Fibroblast of villous mesenchyme (primary cell): ENCODE measurements at regions not wholly inside any gene's neighbourhood (a gene's known extent, or its start where the extent isn't known, plus 50 kb on each side); places are given as distances from the start of the nearest gene placed in this dataset.

Source experiments
- DNase-seq: peaks from one replicate; pipeline ENCODE4 v3.0.0-alpha.2; 2010; ENCODE audit warnings: low read depth
- H3K4me3 ChIP-seq: 2 replicates; pipeline ENCODE4 v1.5.1; 2011; ENCODE audit warnings: low read depth, mild to moderate bottlenecking, low read length
- TF ChIP-seq, protein P1 (sequence below): IDR thresholded peaks from 2 replicates; pipeline ENCODE4 v1.5.1; 2012; ENCODE audit warnings: low read depth, mild to moderate bottlenecking, low read length; ENCODE audit not compliant: insufficient read depth

DNA sequence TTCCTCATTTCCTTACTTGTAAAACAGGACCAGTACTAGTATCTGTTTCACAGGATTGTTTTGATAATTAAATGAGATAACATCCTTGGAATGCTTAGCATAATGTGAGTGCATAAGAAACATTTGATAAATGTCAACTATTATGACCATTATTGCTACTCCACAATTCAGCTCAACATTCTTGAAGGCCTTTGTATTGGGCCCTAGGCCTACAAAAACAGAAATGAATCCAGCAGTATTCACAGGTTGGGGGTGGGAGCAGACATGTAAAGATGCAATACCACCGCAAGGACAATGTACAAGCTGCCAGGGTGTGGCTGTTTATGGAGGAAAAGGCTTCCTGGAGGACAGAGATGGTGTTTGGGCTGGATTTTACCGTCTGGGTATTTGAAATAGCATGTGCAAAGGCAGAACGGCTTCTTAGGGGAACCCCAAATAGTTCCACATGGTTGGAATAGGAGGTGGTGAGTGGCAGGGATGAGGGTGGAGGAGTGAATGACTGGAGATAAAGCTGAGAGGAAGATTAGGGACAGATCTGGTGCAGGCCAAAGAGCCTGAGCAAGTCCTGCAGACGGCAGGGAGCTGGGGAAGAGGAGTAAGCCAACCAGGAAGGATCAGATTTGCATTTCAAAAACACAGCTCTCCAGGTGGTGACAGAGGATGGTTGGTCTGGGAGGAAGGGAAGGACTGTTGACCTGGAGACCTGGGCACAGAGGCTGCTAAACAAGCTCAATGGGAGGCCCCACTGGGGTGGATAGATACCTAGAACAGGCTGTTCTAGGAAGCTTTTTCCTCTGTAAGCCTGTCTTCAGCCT, 57.0 kb upstream of the EPB41L1 start:
- no peak for DNase-seq
- TF ChIP-seq, protein P1, sequence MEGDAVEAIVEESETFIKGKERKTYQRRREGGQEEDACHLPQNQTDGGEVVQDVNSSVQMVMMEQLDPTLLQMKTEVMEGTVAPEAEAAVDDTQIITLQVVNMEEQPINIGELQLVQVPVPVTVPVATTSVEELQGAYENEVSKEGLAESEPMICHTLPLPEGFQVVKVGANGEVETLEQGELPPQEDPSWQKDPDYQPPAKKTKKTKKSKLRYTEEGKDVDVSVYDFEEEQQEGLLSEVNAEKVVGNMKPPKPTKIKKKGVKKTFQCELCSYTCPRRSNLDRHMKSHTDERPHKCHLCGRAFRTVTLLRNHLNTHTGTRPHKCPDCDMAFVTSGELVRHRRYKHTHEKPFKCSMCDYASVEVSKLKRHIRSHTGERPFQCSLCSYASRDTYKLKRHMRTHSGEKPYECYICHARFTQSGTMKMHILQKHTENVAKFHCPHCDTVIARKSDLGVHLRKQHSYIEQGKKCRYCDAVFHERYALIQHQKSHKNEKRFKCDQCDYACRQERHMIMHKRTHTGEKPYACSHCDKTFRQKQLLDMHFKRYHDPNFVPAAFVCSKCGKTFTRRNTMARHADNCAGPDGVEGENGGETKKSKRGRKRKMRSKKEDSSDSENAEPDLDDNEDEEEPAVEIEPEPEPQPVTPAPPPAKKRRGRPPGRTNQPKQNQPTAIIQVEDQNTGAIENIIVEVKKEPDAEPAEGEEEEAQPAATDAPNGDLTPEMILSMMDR: no peak
- H3K4me3 ChIP-seq: no peak overlapping the region

DNA sequence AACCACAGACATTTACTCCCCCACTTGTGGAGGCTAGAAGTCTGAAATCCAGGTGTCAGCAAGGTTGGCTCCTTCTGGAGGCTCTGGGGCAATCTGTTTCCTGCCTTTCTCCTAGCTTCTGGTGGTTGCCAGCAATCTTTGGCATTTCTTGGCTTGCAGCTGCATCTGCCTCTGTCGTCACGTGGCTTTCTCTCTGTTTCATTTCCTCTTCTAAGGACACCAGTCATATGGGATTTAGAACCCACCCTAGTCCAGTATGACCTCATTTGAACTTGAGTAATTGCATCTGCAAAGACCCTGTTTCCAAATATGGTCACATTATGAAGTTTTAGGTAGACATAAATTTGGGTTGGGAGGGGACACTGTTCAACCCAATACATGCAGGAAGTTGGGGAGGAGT, 56.2 kb upstream of the EPB41L1 start:
- DNase-seq: peak; percentile 47
- no peak overlapping the region for H3K4me3 ChIP-seq
- TF ChIP-seq, protein P1: no peak

DNA sequence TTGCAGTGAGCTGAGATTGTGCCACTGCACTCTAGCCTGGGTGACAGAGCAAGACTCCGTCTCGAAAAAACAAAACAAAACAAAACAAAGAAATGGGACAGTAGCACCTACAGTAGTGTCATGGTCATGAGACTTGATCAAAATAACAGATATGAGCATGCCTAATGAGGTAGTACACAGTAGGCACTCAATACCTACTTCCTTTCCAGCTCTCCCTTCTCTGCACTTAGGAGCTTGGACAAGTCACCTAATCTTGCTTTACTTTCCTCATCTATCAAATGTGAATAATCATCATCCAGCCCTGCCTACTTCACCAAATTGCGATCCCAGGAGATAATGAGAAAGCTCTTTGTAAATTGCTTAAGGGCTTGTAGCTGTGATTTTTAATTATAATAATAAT, 55.4 kb upstream of the EPB41L1 start:
- DNase-seq: no peak
- TF ChIP-seq, protein P1: no peak
- no peak overlapping the region for H3K4me3 ChIP-seq

DNA sequence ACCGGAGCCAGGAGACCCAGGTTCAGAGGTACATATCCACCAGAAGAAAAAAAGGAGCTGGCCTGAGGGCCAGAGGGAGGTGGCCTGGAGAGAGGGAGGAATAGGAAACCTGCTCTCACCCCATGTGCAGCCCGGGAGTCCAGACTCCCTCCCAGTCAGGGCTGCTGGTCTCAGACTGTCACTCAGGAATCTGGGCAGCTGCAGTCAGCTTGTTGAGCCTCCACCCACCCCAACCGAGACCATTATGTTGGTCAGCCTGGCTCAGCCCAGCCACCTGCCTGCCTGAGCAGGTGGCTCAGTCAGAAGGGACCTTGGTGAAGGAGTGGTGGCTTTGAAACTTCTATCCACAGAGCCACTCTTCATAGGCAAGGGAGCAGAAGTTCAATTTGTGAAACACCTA, 53.3 kb upstream of the EPB41L1 start:
- TF ChIP-seq, protein P1: no peak
- H3K4me3 ChIP-seq: no peak overlapping the region
- no peak for DNase-seq

DNA sequence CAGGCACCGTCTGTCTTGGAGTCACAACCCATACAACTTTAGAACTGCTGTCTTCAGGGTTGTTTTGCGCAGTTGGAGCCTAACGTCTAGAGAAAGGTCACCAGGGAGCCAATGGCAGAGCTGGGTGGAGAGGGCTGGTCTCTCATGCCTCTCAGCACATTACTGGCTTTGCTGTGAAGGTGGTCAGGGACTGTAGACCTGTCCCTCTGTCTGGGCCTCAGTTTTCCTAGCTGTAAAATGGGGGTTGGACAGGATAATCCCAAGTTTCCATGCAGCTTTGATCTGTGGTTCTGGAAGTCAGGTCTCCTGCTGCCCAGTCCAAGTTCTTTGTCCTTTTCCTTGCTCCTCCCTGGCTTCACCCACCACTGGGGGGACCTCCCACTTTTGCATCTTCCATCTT, 52.2 kb upstream of the EPB41L1 start:
- H3K4me3 ChIP-seq: no peak overlapping the region
- TF ChIP-seq, protein P1: no peak
- DNase-seq: no peak

DNA sequence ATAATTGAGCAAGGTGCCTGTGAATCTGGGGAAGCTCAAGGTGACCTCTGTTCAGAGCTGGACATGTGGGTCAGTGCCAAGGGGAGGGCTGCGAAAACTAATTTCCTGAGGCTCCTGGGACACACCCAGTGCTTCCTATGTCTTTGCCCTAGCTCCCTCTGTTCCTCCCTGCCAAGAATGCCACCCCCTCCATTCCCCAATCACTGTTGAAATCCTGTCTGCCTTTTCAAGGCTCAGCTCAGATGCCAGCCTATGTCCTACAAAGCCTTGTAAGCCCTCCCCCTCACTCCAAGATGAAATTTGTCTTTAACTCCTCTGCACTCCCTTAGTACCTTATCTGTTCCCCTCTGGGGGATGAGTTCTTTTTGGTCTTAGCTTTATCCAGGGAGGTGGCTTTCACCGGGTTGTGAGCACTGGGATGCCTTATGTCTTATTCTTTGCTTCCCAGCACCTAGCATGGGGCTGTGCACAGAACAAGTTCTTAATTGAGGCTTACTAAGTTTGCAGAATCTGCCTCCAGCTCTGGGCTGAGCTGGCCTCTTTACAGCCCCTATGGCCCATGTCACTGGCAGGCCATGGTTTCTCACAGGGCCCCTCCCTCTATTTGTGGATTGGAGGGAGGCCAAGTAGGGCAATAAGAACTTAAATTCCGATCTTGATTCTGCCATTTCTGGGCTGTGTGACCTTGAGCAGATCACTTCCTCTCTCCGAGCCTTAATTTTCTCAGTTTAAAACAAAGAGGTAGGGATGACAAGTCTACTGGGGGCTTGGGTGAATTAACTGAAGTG, 51.5 kb upstream of the EPB41L1 start:
- H3K4me3 ChIP-seq: no peak overlapping the region
- TF ChIP-seq, protein P1: no peak
- DNase-seq: no peak

DNA sequence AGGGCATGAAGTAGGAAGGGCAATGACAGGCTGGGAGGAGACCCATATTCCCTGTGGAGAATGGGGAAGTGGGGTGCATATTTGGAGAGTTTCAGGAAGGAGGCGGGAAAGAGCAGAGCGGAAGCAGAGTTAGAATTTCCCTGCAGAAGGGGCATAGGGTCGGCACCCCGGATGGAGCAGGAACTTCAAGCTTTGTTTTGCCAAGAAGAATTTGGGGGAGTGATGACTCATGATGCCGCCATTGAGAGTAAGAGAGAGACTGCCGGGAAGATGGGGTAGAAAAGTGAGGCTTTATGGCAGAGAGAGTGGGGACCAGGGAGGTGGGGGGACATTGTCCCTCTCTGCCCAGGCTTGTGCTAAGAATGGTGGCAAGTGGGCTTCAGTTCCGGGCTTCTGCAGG, 50.3 kb upstream of the EPB41L1 start:
- DNase-seq: no peak
- no peak overlapping the region for H3K4me3 ChIP-seq
- TF ChIP-seq, protein P1: no peak
